NCI-H187 (cell line): ENCODE measurements at regions not wholly inside any gene's neighbourhood (a gene's known extent, or its start where the extent isn't known, plus 50 kb on each side); places are given as distances from the start of the nearest gene placed in this dataset.

ENCODE experiments used
- DNase-seq, 2 experiments: peaks; one replicate each; lab custom pipeline; 2025; lab: John Stamatoyannopoulos, UW

DNA sequence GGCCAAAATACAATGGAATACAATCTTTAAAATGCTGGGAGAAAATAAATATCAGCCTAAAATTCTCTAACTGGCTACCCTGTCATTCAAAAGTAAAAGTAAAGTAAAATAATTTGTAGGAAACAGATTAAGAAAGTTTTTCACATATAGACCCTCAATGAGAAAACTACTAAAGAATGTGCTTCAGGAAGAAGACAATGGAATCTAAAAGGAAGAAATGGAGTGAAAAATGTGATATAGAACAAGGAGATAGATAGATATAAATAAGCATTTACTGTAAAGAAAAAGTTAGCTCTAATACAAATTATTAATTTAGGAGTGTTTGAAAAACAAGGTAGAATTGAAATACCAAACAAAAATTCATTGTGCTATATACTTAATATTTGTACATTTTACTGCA lies 368.6 kb upstream of the MPDZ start:
- no peak for DNase-seq

DNA sequence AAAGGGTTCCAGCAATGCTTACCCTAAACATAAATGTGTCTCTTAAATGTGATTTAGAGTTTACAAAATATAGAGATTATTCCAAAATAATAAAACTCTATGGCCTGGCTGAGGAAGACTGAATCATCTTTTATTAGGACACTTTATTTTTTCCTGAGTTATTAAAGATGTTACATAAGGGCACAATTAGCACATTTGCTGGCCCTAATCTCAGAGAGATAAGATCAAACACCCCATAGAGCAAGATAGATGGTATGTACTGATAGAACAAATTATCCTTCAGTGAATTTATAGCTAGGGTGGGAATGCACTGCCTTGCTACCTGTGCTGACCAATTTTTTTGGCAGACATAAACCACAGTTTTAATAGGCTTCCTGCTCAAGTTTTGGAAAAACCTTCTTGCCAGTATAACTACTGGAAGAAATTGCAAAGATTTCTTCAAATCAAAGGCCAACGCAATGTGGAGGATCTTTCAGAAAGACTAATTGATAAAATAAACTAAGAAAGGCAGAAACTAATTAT lies 367.1 kb upstream of the MPDZ start:
- no peak for DNase-seq

- no peak for DNase-seq
Measured at GRCh38 chr9:13645557-13645956, 366.1 kb upstream of the MPDZ start.

DNA sequence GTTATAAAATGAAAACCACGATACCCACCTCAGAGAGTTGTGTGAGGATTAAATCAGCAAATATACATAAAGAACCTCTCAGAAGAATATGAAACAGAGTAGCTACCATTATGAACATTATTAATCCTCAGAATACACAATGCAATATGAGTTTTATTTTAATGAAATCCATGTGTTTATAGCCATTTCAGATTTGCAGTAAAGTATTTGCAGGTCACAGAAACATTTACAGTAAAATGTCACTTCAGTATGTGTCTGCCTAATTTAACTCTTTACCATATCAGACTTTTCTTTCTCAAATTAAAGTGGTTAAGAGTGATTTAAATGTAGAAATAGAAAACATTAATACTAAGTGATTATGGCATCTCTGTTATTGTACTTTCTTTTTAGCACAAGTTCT lies 365.2 kb upstream of the MPDZ start:
- no peak for DNase-seq

DNA sequence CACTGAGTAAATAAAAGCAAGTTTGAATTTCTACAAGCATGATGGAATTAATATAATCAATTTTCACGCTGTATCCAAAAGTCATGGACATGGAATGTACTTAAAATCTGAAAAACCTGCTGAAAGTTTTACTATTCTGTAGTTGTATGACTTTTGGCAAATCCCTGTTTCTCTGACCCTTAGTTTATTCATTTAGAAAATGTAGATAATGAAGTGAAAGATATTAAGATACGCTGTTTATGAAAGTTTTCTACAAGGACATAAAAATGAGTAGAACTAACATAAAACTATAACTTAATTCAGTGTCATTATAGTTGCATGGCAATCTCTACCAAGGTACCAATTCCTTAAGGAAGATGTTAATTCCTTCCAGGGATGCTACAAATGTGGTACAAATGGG lies 363.2 kb upstream of the MPDZ start:
- no peak for DNase-seq

DNA sequence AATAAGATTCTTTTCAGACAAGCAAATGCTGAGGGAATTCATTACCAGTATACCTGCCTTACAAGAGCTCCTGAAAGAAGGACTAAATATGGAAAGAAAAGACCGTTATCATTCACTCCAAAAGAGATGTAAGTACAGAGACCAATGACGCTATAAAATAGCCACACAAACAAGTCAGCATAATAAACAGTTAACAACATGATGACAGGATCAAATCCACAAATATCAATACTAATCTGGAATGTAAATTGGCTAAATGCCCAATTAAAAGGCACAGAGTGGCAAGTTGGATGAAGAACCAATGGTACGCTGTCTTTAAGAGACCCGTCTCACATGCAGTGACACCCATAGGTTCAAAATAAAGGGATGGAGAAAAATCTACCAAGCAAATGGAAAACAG lies 349.6 kb upstream of the MPDZ start:
- DNase-seq = no peak

DNA sequence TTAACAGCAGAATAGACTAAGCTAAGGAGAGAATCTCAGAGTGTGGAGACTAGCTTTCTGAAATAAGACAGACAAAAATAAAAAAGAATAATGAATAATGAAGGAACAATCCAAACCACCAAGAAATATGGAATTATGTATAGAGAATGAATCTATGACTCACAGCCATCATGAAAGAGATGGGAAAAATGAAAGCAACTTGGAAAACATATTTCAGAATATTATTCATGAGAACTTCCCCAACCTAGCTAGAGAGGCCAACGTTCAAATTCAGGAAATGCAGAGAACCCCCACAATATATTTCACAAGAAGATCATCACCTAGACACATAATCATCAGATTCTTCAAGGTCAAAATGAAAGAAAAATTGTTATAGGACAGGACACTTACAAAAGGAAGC lies 349.0 kb upstream of the MPDZ start:
- no peak for DNase-seq

DNA sequence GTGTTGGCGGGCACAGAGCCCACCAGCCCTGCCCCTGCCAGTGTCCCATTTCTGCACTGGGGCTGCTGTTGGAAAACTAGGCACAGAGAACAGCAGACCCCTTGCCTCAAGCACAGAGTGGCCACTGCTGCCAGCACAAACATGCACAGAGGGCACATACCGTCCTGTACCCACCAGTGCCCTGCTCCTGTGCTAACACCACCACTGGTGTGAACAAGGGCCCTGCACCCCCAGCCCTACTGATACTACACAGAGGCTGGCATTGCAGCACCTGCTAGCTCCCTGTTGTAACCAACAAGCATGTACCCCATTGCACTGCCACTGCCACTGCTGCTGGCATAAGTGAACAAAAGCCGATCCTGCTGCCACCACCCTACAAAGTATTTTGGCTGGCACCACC lies 348.0 kb upstream of the MPDZ start:
- DNase-seq = no peak

- DNase-seq = no peak
Measured at GRCh38 chr9:13627071-13627470, 347.6 kb upstream of the MPDZ start.

GRCh38 chr9:13626601-13627000 lies 347.1 kb upstream of the MPDZ start:
- DNase-seq = no peak

- no peak for DNase-seq
Measured at GRCh38 chr9:13621872-13622564, 342.5 kb upstream of the MPDZ start.

DNA sequence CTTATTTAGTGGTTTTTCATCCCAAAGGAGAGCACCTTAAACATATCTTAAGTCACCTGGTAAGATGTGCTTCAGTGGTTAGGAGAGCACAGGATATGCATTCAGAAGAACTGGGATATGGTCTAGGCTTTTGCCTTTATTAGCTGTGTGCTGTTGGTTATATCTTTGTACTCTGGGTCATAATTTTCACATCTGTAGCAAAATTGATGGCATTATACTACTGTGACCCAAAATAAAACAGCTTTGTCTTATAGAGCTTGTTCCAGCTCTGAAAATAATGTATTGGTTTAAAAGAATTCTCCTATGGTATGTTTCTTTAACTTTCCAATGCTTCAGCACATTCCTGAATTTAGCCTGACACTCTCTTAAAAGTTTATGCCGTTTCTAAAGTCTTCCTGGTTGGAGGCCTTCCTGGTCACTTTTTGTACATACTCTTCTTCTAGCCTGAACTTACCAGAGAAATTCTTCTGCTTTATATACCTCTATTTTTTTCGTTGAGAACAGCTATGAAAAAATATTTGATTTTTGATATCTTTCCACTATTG lies 337.1 kb upstream of the MPDZ start:
- DNase-seq = no peak

GRCh38 chr9:13615660-13616490 lies 336.4 kb upstream of the MPDZ start:
- DNase-seq = no peak

DNA sequence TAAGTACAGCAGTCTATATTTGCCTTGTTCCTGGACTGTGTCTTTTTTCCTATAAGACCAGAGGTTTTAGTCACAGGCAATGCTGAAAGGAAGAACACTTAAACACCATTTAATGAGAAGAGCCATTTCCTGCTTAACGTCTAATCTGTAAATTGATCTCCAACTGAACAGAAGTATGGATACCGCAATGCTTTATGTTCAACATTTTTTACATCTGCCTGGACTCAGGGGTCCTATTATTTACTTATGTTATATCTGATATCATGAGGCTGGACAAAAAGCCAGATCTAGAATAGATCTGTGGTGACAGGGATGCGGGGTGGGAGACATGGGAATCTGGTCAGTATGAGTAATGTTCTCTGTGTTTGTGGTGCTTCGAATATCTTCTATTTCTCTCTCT lies 334.6 kb upstream of the MPDZ start:
- no peak for DNase-seq

GRCh38 chr9:13613296-13613695 lies 333.8 kb upstream of the MPDZ start:
- DNase-seq = no peak

DNA sequence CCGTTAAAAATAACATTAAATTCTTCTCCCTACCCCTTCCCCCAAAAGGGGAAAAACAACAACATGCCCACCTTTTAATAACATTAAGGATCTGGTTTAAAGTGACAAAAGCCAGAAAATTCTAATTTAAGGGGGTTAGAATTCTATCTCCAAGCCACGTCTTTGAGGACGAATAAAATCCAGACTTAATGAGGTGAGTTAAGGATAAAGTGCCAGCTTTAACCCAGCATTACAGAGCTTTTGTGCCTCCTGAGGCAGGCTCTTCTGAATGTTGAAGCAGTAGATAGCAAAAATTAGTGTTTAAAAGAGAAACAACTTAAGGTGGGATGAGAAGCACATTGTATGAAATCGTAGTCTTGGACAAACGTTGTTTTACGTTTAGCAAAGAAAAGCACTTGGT lies 329.0 kb upstream of the MPDZ start:
- DNase-seq = no peak

GRCh38 chr9:13607481-13608441 lies 328.3 kb upstream of the MPDZ start:
- DNase-seq = no peak

DNA sequence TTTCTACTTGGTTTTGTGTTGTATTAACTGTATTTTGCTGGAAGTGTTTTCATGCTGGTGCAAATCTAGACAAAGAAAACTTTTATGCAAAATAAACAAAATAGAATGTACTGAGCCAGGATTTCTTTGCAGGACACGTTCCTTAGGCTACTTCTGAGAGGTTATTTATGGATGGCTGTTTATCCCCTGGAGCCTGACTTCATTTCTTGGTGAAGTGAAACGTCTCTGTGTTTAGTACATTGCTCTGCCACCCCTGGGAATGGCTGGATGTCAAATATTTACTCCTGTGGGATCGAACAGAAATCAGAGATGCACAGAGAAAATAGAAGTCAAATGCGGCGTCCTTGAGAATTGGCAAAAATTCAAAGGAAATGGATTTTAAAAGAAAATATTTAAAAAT lies 327.1 kb upstream of the MPDZ start:
- no peak for DNase-seq

GRCh38 chr9:13603921-13604320 lies 324.4 kb upstream of the MPDZ start:
- DNase-seq = no peak

DNA sequence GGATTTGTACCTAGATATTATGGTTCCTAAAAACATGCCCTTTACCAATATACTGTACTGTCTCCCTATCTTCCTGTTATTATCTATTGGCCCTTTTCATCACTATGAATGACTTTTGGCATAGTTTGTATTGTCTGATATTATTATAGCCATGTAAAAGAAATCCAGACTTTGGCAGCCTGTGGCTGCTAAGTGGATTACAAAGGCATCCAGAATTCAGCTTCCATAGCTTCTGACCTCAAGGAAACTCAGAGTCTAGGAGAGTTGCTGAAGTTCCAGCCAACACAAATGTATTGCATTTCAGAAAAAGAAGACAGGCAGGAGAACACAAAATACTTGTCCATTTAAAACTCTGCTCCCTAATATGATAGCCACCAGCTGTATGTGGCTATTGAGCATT lies 319.2 kb upstream of the MPDZ start:
- no peak for DNase-seq

DNA sequence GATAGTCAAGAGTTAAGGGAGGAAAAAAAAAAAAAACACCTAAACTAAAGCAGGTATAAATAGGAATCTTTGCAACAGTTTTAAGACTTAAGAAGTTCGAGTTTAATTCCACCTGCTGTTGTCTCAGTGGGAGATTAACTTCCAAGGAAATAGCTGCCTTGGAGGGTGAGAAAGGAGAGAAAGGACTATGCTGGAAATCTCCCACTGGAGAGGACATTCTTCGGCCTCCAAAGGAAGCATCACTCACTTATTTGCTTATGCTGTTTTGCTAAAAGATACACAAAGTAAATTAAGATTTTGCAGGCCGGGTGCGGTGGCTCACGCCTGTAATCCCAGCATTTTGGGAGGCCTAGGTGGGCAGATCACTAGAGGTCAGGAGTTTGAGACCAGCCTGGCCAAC lies 317.9 kb upstream of the MPDZ start:
- no peak for DNase-seq

GRCh38 chr9:13597004-13597403 lies 317.5 kb upstream of the MPDZ start:
- no peak for DNase-seq
